ENCODE measurements at regions not wholly inside any gene's neighbourhood (a gene's known extent, or its start where the extent isn't known, plus 50 kb on each side); places are given as distances from the start of the nearest gene placed in this dataset.
"Not testable (repeated sequence)": the region's sequence is repeated elsewhere in the genome, so short reads cannot be mapped to it uniquely, and the experiment has no call there.

GRCh38 chr3:159305017-159305416 is 503.2 kb downstream of the MFSD1 start:
- Mint-ChIP-seq H3K4me3 (no peak overlapping the region), H3K27me3 (no peaks in the 10 kb centered on the region), H3K27ac (no peak overlapping the region), H3K36me3 (ENCODE audit: low read depth) (no peaks in the 10 kb centered on the region), H3K9me3 (peaks cover 5% of the 10 kb centered on the region), H3K4me1 (ENCODE audit: low read depth) (no peaks in the 10 kb centered on the region)
- intact Hi-C loops (cut with micrococcal nuclease), result no loop called here

GRCh38 chr3:159316706-159317105 is 514.9 kb downstream of the MFSD1 start:
- H3K36me3 Mint-ChIP-seq (ENCODE audit: low read depth); H3K27ac Mint-ChIP-seq; H3K27me3 Mint-ChIP-seq; H3K4me1 Mint-ChIP-seq (ENCODE audit: low read depth); intact Hi-C loops (cut with micrococcal nuclease); H3K4me3 Mint-ChIP-seq; H3K9me3 Mint-ChIP-seq: not testable (repeated sequence)

GRCh38 chr3:159319156-159319555 is 517.3 kb downstream of the MFSD1 start:
- H3K4me1 Mint-ChIP-seq (ENCODE audit: low read depth), result no peaks in the 10 kb centered on the region
- no peaks in the 10 kb centered on the region for H3K27me3 Mint-ChIP-seq
- H3K9me3 Mint-ChIP-seq, result no peaks in the 10 kb centered on the region
- H3K27ac Mint-ChIP-seq, result no peak overlapping the region
- H3K4me3 Mint-ChIP-seq, result no peak overlapping the region
- no peaks in the 10 kb centered on the region for H3K36me3 Mint-ChIP-seq (ENCODE audit: low read depth)
- intact Hi-C loops (cut with micrococcal nuclease), result no loop called here

- Mint-ChIP-seq H3K27ac (no peak overlapping the region), H3K9me3 (no peaks in the 10 kb centered on the region), H3K36me3 (ENCODE audit: low read depth) (no peaks in the 10 kb centered on the region), H3K27me3 (no peaks in the 10 kb centered on the region), H3K4me3 (no peak overlapping the region), H3K4me1 (ENCODE audit: low read depth) (no peaks in the 10 kb centered on the region)
- intact Hi-C loops (cut with micrococcal nuclease), result loop anchor here (1.0 kb wide), 1 partner anchor 483 kb away; no protein-coding TSS in a partner anchor
These were observed 520.6 kb downstream of the MFSD1 start for GRCh38 chr3:159322322-159322939.

GRCh38 chr3:159323848-159324247 is 522.0 kb downstream of the MFSD1 start:
- Mint-ChIP-seq H3K27me3 (no peaks in the 10 kb centered on the region), H3K27ac (no peak overlapping the region), H3K36me3 (ENCODE audit: low read depth) (no peaks in the 10 kb centered on the region), H3K4me1 (ENCODE audit: low read depth) (no peaks in the 10 kb centered on the region), H3K4me3 (no peak overlapping the region), H3K9me3 (no peaks in the 10 kb centered on the region)
- intact Hi-C loops (cut with micrococcal nuclease), result no loop called here

- Mint-ChIP-seq H3K36me3 (ENCODE audit: low read depth) (no peaks in the 10 kb centered on the region), H3K9me3 (no peaks in the 10 kb centered on the region), H3K27me3 (no peaks in the 10 kb centered on the region), H3K4me1 (ENCODE audit: low read depth) (no peaks in the 10 kb centered on the region), H3K4me3 (no peak overlapping the region), H3K27ac (no peak overlapping the region)
- intact Hi-C loops (cut with micrococcal nuclease), result no loop called here
These were observed 525.1 kb downstream of the MFSD1 start for GRCh38 chr3:159326998-159327397.

- H3K27ac Mint-ChIP-seq, result no peak overlapping the region
- intact Hi-C loops (cut with micrococcal nuclease), result no loop called here
- peaks cover under 1% of the 10 kb centered on the region for H3K9me3 Mint-ChIP-seq
- no peaks in the 10 kb centered on the region for H3K36me3 Mint-ChIP-seq (ENCODE audit: low read depth)
- no peaks in the 10 kb centered on the region for H3K4me1 Mint-ChIP-seq (ENCODE audit: low read depth)
- H3K4me3 Mint-ChIP-seq, result no peak overlapping the region
- H3K27me3 Mint-ChIP-seq, result no peaks in the 10 kb centered on the region
These were observed 530.8 kb downstream of the MFSD1 start for GRCh38 chr3:159332535-159333099.

- Mint-ChIP-seq H3K36me3 (ENCODE audit: low read depth) (no peaks in the 10 kb centered on the region), H3K4me3 (no peak overlapping the region), H3K27ac (no peak overlapping the region), H3K9me3 (peaks cover 10% of the 10 kb centered on the region), H3K27me3 (no peaks in the 10 kb centered on the region), H3K4me1 (ENCODE audit: low read depth) (no peaks in the 10 kb centered on the region)
- intact Hi-C loops (cut with micrococcal nuclease), result no loop called here
These were observed 537.3 kb downstream of the MFSD1 start for GRCh38 chr3:159339131-159339530.

GRCh38 chr3:159340877-159341500 is 539.1 kb downstream of the MFSD1 start:
- Mint-ChIP-seq H3K4me3 (no peak overlapping the region), H3K4me1 (ENCODE audit: low read depth) (no peaks in the 10 kb centered on the region)

GRCh38 chr3:159346271-159346903 is 544.5 kb downstream of the MFSD1 start:
- H3K4me1 Mint-ChIP-seq (ENCODE audit: low read depth), result no peaks in the 10 kb centered on the region
- H3K27me3 Mint-ChIP-seq, result no peaks in the 10 kb centered on the region
- H3K27ac Mint-ChIP-seq, result no peak overlapping the region
- no peaks in the 10 kb centered on the region for H3K36me3 Mint-ChIP-seq (ENCODE audit: low read depth)
- no peaks in the 10 kb centered on the region for H3K9me3 Mint-ChIP-seq
- intact Hi-C loops (cut with micrococcal nuclease), result no loop called here
- no peak overlapping the region for H3K4me3 Mint-ChIP-seq

More at GRCh38 chr3:159340877-159341500, 539.1 kb downstream of the MFSD1 start:
- H3K27me3 Mint-ChIP-seq, result no peaks in the 10 kb centered on the region
- H3K27ac Mint-ChIP-seq, result no peak overlapping the region
- peaks cover 10% of the 10 kb centered on the region for H3K9me3 Mint-ChIP-seq
- intact Hi-C loops (cut with micrococcal nuclease), result no loop called here
- no peaks in the 10 kb centered on the region for H3K36me3 Mint-ChIP-seq (ENCODE audit: low read depth)

GRCh38 chr3:159348431-159348830 is 546.6 kb downstream of the MFSD1 start:
- no peak overlapping the region for H3K27ac Mint-ChIP-seq
- no peak overlapping the region for H3K4me3 Mint-ChIP-seq
- H3K27me3 Mint-ChIP-seq, result no peaks in the 10 kb centered on the region
- H3K4me1 Mint-ChIP-seq (ENCODE audit: low read depth), result no peaks in the 10 kb centered on the region
- no peaks in the 10 kb centered on the region for H3K36me3 Mint-ChIP-seq (ENCODE audit: low read depth)
- no peaks in the 10 kb centered on the region for H3K9me3 Mint-ChIP-seq
- intact Hi-C loops (cut with micrococcal nuclease), result no loop called here

- no peaks in the 10 kb centered on the region for H3K4me1 Mint-ChIP-seq (ENCODE audit: low read depth)
- no peaks in the 10 kb centered on the region for H3K36me3 Mint-ChIP-seq (ENCODE audit: low read depth)
- no peaks in the 10 kb centered on the region for H3K27me3 Mint-ChIP-seq
- intact Hi-C loops (cut with micrococcal nuclease), result no loop called here
- H3K27ac Mint-ChIP-seq, result no peak overlapping the region
- H3K4me3 Mint-ChIP-seq, result no peak overlapping the region
- H3K9me3 Mint-ChIP-seq, result no peaks in the 10 kb centered on the region
These were observed 554.8 kb downstream of the MFSD1 start for GRCh38 chr3:159356606-159357005.

GRCh38 chr3:159364511-159364910 is 562.7 kb downstream of the MFSD1 start:
- no peaks in the 10 kb centered on the region for H3K27me3 Mint-ChIP-seq
- H3K4me3 Mint-ChIP-seq, result no peak overlapping the region
- H3K9me3 Mint-ChIP-seq, result no peaks in the 10 kb centered on the region
- no peaks in the 10 kb centered on the region for H3K4me1 Mint-ChIP-seq (ENCODE audit: low read depth)
- no peaks in the 10 kb centered on the region for H3K36me3 Mint-ChIP-seq (ENCODE audit: low read depth)
- H3K27ac Mint-ChIP-seq, result no peak overlapping the region
- intact Hi-C loops (cut with micrococcal nuclease), result no loop called here

- Mint-ChIP-seq H3K36me3 (ENCODE audit: low read depth) (no peaks in the 10 kb centered on the region), H3K4me3 (no peak overlapping the region), H3K27me3 (no peaks in the 10 kb centered on the region), H3K9me3 (no peaks in the 10 kb centered on the region), H3K4me1 (ENCODE audit: low read depth) (no peaks in the 10 kb centered on the region), H3K27ac (no peak overlapping the region)
- intact Hi-C loops (cut with micrococcal nuclease), result no loop called here
These were observed 564.6 kb downstream of the MFSD1 start for GRCh38 chr3:159366476-159366875.

Measured in dendritic cell treated with granulocyte-macrophage colony-stimulating factor and Interleukin-4, amounts not matched to agents 40 ng/mL and 50 ng/mL, for 4 days (primary cell).